RPMI7951 (cell line): ENCODE measurements at regions not wholly inside any gene's neighbourhood (a gene's known extent, or its start where the extent isn't known, plus 50 kb on each side); places are given as distances from the start of the nearest gene placed in this dataset.

ENCODE experiments used
- DNase-seq: peaks from one replicate; pipeline ENCODE4 v3.0.0-alpha.2; 2012; ENCODE audit warnings: low read depth

DNA sequence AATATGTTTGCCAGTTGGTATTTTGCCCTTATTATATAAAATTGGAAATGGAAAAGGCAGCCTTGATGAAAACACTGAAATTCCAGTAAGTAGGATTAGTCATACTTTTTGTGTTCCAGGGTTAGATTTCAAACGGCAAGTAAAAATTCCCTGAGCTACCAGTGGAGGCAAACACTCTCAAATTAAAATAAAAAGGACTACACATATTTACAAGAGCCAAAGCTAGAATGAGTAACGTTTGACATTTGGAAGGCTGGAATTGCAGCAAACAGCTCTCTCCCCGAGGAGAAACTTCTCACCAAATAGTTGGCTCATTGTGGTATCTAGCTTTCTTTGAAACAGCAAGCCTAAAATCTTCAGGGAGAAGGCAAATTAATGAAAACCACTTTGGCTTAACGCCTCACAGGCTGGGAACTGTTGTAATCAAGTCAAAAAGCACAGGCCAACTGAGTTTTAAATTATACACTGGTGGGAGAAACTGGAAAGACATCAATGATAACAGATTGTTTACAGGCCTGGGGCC is 288.4 kb downstream of the SNX13 start:
- DNase-seq: peak; percentile 89

GRCh38 chr7:17654940-17655339 is 285.4 kb downstream of the SNX13 start:
- peak; percentile 87 for DNase-seq

DNA sequence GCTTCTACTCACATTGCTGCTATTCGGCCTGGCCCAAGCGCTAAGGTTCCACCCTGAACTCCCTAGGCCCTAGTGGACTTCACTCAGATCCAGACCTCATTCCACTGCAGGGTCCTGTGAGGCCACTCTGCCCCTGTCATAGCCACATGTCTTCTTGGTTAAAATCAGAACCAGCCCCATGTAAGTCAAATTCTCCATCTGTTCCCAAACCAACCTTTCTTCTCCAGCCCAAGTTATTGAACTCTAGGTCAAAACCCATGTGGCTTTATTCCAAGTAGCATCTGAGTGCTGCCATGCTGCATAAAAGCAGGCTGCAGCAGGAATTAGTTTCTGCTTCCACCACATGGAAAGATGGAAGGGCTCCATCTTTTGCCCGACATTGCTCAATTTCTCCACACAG is 281.2 kb downstream of the SNX13 start:
- DNase-seq: peak; percentile 16

- peak; percentile 29 for DNase-seq
These were observed 280.2 kb downstream of the SNX13 start for GRCh38 chr7:17660116-17660515.

DNA sequence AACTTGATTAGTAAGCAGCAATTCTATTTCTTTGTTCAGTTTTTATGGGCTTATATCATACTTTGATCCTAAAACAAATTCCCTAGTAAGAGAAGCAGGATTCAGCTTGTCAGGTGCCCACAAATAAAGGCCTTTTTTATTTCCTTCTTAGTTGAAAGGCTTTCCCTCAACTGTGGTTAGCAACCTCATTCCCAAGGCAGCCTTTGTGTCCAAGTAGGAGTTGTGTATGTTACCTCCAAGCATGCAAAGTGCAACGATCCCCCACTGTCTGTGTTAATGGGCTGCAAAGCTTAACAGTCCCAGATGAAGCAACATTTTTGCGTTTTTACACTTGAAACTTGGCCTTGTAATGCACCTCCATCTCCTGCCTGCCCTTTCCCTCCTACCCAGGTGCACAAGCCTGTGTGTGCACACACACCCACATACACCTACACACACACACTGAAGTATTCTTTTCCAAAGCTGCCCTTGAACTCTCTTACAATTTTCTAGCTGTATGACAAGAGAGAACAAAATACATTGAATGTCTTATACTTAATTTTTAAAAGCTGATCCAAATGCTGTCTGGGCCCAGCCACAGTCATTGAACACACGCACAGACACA is 278.2 kb downstream of the SNX13 start:
- peak; percentile 69 for DNase-seq

- peak; percentile 84 for DNase-seq
These were observed 277.1 kb downstream of the SNX13 start for GRCh38 chr7:17663061-17663675.

DNA sequence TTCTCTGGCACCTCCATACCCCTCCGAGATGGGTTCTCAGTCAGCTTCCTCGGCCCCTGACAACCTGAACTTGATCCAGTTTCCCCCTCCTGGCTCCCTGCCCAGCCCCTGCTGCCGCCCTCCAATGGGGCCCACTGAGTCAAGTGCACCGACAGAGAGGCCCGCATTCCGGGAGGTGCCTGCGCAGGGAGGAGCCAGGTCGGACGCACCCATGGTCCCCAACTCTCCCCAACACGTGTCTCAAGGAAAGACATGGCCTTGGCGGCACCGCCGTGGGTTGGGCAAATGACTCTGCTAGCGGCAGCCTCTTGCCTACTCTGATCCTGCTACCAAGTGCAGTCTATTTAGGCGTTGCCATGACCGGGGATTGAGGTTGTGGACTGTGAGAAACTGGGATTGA is 275.3 kb downstream of the SNX13 start:
- no peak for DNase-seq

DNA sequence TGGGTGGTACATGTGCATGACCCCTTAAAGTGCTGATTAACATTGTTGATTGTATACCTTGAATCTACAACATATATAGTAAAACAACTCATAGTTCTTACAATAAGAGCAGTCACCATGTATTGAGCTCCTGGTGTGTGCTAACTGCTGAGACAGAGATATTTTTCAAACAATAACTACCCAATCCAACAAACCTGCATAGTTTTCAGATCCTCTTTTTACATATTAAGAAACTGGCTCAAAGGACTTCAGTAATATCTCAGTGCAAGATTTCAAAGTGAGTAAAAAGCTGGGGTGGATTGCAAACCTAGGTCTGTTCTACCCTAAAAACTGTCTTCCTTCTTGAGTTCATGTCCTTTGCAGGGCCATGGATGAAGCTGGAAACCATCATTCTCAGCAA is 272.2 kb downstream of the SNX13 start:
- no peak for DNase-seq

GRCh38 chr7:17669204-17669603 is 271.1 kb downstream of the SNX13 start:
- DNase-seq: no peak

DNA sequence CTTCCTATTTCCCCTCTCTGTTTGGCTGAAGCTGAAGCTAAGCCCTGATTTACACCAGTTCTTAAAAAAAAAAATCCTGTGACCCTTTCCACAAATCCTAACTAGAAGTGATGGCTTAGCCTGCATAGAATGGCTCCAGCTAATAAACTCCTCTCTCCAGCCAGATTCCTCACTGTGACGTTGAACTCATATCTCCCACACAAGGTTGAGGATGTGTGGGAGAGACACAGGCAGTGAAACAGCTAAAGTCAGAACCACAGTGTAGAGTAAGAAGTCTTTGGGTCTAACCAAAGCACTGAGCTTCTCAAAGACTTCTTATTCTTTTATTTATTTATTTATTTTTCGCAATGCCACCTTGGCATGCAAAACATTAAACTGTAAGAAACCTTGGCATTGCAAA is 268.3 kb downstream of the SNX13 start:
- no peak for DNase-seq

GRCh38 chr7:17672783-17673182 is 267.5 kb downstream of the SNX13 start:
- DNase-seq: no peak

DNA sequence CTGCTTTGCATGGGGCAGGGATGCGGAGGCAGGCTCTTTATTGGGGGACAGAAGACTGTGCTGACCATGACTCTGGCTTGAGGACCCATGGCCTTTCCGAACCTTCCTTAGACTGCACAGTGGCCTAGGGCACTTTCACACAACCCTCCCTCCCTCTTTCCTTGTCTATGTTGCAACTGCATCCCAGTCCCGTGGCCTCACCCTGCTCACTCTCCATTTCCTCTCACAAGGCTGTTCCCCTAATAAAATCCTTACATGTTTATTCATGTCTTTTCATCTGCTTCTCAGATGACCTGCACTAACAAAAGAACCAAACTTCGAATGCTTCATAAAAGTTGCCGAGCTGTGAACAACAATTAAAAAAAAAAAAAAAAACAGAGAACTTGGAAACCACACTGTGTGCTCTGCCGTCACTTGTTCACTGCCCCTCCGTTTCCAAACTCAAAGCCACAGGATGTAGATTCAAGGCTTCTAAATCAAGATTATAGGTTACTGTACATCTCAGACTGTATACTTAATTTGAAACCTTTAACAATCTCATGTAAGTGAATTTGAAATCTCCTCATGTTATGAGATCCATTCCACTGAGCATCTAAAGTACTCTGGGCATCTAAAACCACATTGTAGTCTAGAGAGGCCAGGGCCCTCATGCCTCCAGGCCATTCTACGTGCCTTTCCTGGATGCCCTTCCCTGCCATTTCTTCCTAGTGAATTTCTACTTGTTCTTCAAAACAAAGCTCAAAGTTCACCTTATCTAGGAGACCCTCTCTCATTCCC is 265.9 kb downstream of the SNX13 start:
- no peak for DNase-seq

- DNase-seq: no peak
These were observed 265.2 kb downstream of the SNX13 start for GRCh38 chr7:17674943-17675608.

DNA sequence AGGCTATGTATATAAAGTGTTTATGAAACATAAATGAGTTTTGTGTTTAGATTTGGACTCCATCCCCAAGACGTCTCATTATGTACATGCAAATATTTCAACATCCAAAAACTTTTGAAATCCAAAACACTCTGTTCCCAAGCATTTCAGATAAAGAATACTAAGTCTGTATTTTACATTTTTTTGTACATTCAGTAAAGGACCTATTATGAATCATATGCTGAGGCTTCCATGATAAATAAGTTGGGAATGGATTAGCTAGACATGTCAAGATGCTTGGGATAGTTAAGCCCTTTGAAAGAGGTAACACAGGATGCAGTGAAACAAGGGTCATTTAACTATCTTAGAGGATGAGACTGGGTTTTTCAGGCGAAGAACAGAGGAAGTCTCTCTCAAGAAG is 262.9 kb downstream of the SNX13 start:
- DNase-seq: no peak

DNA sequence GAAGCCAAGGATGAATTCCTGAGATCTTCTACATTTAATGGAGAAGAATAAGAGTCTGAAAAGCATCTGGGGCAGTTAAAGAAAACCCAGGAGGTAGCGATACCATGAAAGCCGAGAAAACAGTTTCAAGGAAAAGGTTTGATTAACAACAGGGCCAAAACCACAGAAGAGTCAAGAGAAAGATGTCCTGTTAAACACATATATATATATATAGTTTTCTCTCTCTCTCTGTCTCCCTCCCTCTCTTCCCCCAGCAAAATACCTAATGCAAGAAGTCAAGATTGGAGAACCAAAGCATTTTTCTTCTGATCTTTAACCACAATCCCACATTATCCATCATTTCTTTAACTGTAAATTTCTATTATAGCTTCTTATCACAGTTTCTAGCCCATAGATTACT is 261.4 kb downstream of the SNX13 start:
- no peak for DNase-seq

DNA sequence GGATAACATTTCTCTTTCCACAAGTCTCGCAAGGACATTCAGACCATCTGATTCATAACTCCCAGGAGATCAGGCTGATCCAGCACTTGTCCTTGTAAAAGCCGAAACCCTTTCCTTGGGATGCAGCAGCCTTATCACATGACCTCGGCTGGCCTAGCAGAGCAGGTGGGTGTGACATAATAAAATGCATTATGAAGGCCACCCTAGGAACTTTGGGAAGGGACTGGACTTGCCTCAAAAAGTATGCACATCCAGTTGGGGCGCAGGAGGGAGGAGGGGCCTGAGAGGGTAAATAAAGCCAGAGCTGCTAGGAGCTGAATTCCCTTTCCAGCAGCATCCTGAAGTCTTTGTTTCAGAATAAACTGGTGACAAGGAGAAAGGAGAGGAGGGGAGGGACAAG is 260.8 kb downstream of the SNX13 start:
- DNase-seq: peak; percentile 67

GRCh38 chr7:17680026-17680425 is 260.3 kb downstream of the SNX13 start:
- DNase-seq: peak; percentile 93

- DNase-seq: peak; percentile 49
These were observed 259.3 kb downstream of the SNX13 start for GRCh38 chr7:17680943-17681351.

DNA sequence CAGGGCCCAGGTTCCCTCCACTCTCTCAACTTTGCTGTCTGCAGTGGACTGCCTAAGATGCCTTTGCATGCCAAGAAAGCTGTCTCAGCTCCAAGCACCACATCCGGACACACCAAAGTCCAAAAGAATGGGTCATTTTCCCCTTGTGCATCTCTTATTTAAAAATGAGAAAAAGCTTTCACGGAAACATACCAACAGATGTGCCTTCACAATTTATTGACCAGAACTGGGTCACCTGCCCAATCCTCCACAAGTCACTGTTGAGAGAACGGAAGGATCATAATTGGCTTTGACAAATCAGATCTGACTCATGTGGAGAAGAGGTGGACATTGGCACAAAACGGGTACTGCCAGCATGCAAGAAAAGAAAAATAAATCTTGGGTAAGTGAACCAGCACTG is 258.3 kb downstream of the SNX13 start:
- DNase-seq: peak; percentile 84

DNA sequence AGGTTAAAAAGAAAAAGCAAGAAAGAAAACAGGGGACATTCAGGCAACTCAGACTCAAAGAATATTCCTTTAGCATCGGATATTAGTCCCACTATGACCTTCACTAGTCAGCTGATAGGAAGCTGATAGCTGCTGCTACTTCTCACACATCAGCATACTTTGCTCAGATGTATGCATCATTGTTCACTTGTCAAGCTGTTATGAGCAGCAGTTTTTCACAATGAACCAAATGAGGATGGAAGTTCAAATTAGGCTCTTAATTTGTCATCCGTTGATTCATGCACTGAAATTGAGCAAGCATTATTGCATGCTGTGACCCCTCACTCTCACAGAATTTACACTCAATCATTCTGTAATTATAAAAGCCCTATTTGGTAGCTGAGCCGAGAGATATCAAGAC is 257.7 kb downstream of the SNX13 start:
- DNase-seq: no peak

DNA sequence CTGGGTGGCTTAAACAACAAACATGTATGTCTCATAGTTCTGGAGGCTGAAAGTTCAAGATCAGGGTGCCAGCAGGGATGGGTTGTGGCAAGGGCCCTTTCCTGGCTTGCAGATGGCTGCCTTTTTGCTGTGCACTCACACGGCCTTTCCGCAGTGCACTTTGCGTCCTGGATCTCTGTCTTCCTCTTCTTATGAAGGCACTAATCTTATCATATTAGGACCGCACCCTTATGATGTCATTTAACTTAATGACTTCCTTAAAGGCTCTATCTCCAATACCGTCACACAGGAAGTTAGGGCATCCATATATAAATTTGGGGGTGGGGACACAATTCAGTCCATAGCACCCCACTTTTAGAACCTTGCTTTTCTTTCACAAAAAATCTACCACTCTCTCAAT is 255.2 kb downstream of the SNX13 start:
- no peak for DNase-seq

- DNase-seq: no peak
These were observed 252.9 kb downstream of the SNX13 start for GRCh38 chr7:17687361-17687760.
